NCI-H82 (cell line): ENCODE measurements at regions not wholly inside any gene's neighbourhood (a gene's known extent, or its start where the extent isn't known, plus 50 kb on each side); places are given as distances from the start of the nearest gene placed in this dataset.

Experiments
- DNase-seq: peaks from one replicate; lab custom pipeline; 2025; lab: John Stamatoyannopoulos, UW

DNA sequence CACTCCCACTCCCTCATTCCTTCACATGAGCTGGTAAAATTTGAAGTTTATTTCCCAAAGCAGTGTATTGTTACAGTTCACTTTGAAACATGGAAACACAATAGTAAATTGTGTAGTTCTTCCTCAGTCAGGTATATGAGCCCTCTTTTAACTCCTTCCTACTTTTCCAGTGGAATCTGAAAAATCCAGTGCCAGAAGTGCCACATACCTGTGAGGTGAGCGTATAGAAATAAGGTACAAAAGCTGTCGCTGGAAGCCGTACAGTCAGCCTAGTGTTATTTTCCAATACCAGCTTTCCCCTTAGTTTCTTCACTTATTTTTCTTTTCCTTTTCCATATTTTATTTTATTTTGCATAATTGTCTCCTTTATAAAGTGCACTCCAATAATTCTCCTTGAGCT lies 81.7 kb upstream of the CADM2 start:
- no peak for DNase-seq

DNA sequence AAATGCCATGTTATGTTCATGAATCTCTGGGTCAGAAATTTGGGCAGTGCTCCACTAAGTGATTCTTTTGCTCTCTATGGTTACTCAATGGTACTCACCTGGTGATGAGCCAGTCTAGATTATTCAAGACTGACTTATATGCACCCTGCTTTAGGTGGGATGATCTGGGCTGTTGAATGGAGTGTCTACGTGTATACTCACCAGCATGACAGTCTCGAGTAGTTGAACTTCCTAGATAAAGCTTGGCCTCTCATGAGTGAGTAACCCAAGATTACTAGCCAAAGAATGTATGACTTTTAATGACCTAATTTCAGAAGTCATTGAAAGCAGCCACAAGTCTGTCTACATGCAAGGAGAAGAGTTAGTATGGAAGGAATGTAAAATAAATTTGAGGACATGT lies 77.5 kb upstream of the CADM2 start:
- DNase-seq = no peak

DNA sequence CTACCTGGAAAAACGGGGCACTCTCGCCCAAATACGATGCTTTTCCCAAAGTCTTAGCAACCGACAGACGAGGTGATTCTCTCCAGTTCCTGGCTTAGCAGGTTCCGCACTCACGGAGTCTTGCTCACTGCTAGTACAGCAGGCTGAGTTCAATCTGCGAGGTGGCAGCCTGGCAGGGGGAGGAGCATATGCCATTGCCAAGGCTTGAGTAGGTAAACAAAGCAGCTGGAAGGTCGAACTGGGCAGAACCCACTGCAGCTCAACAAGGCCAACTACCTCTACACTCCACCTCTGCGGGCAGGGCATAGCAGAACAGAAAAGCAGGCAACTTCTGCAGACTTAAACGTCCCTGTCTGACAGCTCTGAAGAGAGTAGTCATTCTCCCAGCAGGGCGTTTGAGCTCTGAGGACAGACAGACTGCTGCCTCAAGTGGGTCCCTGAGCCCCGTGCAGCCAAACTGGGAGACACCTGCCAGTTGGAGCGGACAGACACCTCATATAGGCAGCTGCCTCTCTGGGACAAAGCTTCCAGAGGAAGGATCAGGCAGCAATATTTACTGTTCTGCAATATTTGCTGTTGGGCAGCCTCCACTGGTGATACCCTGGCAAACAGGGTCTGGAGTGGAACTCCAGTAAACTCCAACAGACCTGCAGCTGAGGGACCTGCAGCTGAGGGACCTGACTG lies 73.4 kb upstream of the CADM2 start:
- DNase-seq = no peak

DNA sequence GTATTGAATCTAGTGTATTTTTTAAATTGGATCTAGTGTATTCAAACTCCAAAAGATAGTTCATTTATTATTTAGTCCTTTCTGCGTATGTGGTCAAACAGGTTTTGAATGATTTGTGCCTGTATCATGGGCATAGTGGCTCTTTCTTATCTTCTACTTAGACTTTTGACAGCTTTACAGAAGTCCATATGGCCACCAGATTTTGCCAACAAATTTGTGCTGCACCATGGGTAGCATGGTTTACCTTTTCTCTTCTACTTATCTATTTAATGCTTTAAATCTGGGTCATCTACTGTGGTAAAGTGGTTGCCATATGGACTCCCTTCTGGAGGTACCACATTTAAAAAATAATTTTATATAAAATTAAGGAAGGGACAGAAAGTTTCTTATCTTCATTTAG lies 66.9 kb upstream of the CADM2 start:
- no peak for DNase-seq

DNA sequence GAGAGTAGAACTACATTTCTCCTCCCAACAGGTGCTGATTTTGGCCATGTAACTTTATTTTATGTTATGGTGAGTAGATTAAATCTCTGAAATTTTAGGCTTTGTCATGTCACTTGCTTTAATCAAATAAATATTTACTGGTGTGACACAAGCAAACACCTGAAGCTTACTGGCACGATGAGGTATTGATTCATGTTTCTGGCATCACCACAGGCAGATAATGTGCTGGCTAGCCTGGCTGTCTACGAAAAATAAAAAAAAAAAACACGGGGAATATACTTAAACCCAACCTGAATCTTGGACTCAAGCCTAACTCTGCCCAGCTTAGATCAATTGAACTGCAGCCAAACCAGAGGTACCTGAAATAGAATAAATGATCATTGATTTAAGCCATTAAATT lies 65.6 kb upstream of the CADM2 start:
- DNase-seq = no peak

DNA sequence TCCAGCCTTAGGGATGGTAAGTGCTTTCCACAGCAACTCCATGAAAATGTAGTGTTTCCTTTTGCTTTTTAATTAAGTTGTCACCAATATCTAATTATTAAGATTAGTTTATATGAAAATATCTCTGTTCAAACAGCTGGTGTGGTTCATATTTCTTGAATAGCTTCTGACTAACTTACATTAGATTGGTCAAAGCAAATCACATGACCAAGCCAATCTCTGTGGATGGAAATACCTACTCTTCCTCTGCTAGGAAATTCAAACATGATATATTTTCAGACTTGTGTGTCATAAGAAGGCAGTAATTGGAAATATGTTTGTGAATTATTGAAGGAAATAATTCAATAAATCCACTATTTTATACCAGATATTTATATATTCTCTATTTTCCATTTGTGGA lies 54.6 kb upstream of the CADM2 start:
- DNase-seq = no peak

DNA sequence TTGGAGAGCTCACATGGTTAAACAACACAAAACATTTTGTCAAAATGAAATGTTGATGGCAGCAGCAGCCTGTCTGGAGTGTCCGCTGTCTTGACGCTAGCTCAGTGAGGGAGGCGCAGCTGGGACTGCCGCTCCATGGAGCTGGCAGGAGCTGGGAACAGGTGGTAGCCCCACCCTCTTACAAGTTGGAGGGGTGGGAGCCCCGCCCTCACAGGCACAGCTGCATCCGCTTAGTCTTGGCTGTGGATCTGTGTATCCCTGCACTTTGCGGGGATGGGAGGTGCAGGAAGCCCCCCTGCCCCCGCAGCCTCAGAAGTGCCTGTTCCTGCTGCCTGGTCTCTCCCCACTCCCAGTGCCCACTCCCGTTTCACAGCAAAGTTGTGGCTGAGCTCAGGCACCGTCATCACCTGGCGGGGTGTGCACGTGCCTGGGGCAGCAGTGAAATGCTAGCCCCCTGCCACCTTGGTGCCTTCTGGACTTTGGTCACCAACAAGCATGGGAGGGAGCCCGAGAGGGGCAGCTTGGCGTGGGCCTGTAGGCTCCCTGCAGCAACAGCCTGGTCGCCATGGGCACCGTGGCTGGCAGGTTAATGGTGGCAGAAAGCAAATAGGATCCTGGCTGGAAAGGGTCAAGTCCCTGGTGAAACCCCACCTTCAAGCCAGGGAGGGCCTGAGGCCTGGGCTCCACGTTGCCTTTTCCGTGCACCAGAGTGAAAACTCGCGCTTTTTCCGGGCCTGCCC lies 53.8 kb upstream of the CADM2 start:
- peak; percentile 36 for DNase-seq

DNA sequence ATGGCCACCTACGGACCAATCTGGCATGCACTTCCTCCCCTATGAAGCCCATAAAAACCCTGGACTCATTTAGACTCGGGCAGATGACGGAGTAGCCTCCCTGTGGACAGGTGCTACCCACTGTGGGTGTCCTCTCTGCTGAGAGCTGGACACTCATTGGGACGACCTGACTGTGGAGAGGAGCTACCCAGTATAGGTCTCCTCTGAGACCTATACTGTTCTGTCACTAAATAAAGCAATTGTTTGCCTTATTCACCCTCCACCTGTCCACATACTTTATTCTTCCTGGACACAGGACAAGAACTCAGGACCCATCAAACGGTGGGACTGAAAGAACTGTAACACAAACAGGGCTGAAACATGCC lies 53.3 kb upstream of the CADM2 start:
- DNase-seq = no peak

DNA sequence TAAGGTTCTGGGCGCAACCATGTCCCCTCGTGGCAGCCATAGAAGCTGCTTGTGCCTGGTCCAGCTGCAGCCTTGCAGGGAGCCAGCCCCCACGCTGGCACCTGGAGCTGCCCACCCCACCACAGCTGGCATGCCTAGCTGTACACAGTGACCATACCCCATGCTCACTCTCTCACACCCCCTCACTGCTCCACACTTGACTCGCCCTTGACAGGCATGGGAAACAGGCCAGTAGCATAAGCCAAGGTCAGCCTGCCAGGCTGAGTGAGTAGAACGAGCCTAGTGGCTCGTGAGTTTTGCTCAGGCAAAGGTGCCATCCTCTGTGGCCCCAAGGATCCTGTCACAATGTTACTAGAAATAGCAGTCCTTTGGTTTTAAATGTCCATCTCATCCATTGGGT lies 52.7 kb upstream of the CADM2 start:
- no peak for DNase-seq
